ENCODE measurements at regions not wholly inside any gene's neighbourhood (a gene's known extent, or its start where the extent isn't known, plus 50 kb on each side); places are given as distances from the start of the nearest gene placed in this dataset.

DNA sequence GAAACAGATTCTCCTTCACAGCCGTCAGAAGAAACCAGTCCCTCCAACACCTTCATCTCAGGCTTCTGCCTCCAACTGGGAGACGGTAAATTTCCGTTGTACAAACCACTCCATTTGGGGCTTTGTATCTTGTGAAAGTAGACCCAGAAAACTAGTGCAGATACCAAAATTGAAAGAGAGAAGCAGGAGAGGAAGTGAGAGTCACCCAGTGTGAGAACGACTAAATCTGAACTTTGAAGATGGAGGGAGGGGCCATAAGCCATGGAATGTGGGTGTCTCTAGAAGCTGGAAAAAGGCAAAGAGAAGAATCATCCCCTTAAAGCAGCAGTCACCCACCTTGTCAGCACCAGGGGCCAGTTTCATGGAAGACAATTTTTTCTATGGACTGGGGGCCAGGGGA is 88.3 kb upstream of the LRATD1 start:
- Histone ChIP-seq H3K9me3 (ENCODE audit: control insufficient read depth, insufficient read depth, low read length) (no peaks in the 10 kb centered on the region), H3K4me1 (ENCODE audit: control insufficient read depth, insufficient read depth, low read length) (no peaks in the 10 kb centered on the region), H3K4me3 (ENCODE audit: low read length) (no peak overlapping the region), H3K27me3 (ENCODE audit: control insufficient read depth, insufficient read depth, low read length) (no peaks in the 10 kb centered on the region), H3K27ac (ENCODE audit: low read length) (no peak overlapping the region), H3K36me3 (ENCODE audit: control insufficient read depth, insufficient read depth, low read length) (no peaks in the 10 kb centered on the region)
- Mint-ChIP-seq H3K27ac (no peak overlapping the region), H3K9me3 (peaks cover 11 to 17% of the 10 kb centered on the region in 2 donors), H3K36me3 (no peaks in the 10 kb centered on the region), H3K4me3 (no peak overlapping the region), H3K4me1 (no peaks in the 10 kb centered on the region), H3K27me3 (ENCODE audit: low read depth in 2 of 2) (no peaks in the 10 kb centered on the region)
- 60% methylated on average over 3 of the region's 4 CpGs for WGBS (ENCODE audit: insufficient coverage)
- TF ChIP-seq, protein P1, sequence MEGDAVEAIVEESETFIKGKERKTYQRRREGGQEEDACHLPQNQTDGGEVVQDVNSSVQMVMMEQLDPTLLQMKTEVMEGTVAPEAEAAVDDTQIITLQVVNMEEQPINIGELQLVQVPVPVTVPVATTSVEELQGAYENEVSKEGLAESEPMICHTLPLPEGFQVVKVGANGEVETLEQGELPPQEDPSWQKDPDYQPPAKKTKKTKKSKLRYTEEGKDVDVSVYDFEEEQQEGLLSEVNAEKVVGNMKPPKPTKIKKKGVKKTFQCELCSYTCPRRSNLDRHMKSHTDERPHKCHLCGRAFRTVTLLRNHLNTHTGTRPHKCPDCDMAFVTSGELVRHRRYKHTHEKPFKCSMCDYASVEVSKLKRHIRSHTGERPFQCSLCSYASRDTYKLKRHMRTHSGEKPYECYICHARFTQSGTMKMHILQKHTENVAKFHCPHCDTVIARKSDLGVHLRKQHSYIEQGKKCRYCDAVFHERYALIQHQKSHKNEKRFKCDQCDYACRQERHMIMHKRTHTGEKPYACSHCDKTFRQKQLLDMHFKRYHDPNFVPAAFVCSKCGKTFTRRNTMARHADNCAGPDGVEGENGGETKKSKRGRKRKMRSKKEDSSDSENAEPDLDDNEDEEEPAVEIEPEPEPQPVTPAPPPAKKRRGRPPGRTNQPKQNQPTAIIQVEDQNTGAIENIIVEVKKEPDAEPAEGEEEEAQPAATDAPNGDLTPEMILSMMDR (IDR thresholded peaks at IDR 0.05), result no peak
- no peak for DNase-seq
- intact Hi-C loops (cut with micrococcal nuclease), result no loop called here
- ATAC-seq, result no peak

DNA sequence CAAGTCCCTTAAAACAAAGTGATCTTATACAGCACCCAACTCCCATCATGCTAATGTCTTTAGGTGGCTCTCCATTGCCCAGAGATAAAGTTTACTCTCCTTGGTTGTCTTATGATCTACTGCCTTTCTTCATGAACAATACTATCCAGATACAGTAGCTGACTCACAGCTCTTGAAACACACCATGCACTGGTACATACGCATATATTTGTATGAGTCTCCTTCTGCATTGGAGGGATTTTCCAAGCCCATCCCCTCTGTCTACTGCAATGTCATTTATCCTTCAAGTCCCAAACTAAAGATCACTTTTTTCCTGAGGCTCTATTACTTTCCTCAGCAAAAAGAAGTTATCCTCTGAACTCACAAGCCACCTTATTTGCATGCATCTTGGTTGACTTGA is 84.7 kb upstream of the LRATD1 start:
- H3K27ac ChIP-seq (ENCODE audit: low read length), result no peak overlapping the region
- no peak for DNase-seq
- H3K4me3 ChIP-seq (ENCODE audit: low read length), result no peak overlapping the region
- Mint-ChIP-seq H3K27ac (no peak overlapping the region), H3K27me3 (ENCODE audit: low read depth in 2 of 2) (no peaks in the 10 kb centered on the region), H3K9me3 (peaks cover 6 to 10% of the 10 kb centered on the region in 2 donors), H3K4me1 (no peaks in the 10 kb centered on the region), H3K36me3 (no peaks in the 10 kb centered on the region), H3K4me3 (no peak overlapping the region)
- 100% methylated on average over 1 of the region's 1 CpG for WGBS (ENCODE audit: insufficient coverage)
- H3K27me3 ChIP-seq (ENCODE audit: control insufficient read depth, insufficient read depth, low read length), result no peaks in the 10 kb centered on the region
- H3K36me3 ChIP-seq (ENCODE audit: control insufficient read depth, insufficient read depth, low read length), result no peaks in the 10 kb centered on the region
- ATAC-seq, result no peak
- TF ChIP-seq, protein P1 (IDR thresholded peaks at IDR 0.05), result no peak
- H3K9me3 ChIP-seq (ENCODE audit: control insufficient read depth, insufficient read depth, low read length), result no peaks in the 10 kb centered on the region
- intact Hi-C loops (cut with micrococcal nuclease), result no loop called here
- no peaks in the 10 kb centered on the region for H3K4me1 ChIP-seq (ENCODE audit: control insufficient read depth, insufficient read depth, low read length)

DNA sequence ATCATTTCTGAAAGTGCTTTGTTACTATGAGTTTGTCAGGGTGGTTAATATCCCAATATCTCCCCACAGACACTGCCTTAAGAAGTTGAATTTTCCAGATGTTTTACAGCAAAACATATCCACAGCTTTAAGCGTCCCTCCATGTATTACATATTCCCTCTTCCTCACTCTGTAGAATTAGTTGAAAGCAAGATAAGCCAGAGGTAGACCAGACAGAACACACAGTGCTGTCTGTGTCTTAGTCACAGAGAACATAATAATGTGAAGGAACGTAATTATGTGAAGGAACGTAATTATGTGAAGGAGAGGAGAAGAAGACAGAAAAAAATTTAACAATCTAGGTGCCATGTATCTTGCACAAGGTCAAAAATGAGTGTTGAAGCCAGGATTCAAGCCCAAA is 81.9 kb upstream of the LRATD1 start:
- Histone ChIP-seq H3K27ac (ENCODE audit: low read length) (no peak overlapping the region), H3K4me1 (ENCODE audit: control insufficient read depth, insufficient read depth, low read length) (no peaks in the 10 kb centered on the region), H3K9me3 (ENCODE audit: control insufficient read depth, insufficient read depth, low read length) (no peaks in the 10 kb centered on the region), H3K4me3 (ENCODE audit: low read length) (no peak overlapping the region), H3K36me3 (ENCODE audit: control insufficient read depth, insufficient read depth, low read length) (no peaks in the 10 kb centered on the region), H3K27me3 (ENCODE audit: control insufficient read depth, insufficient read depth, low read length) (no peaks in the 10 kb centered on the region)
- H3K4me1 Mint-ChIP-seq, result no peaks in the 10 kb centered on the region
- TF ChIP-seq, protein P1 (IDR thresholded peaks at IDR 0.05), result no peak
- H3K36me3 Mint-ChIP-seq, result no peaks in the 10 kb centered on the region
- H3K4me3 Mint-ChIP-seq, result no peak overlapping the region
- peaks cover 4 to 8% of the 10 kb centered on the region in 2 donors for H3K9me3 Mint-ChIP-seq
- H3K27me3 Mint-ChIP-seq (ENCODE audit: low read depth in 2 of 2), result no peaks in the 10 kb centered on the region
- ATAC-seq (no peak), DNase-seq (no peak)
- intact Hi-C loops (cut with micrococcal nuclease), result no loop called here
- no peak overlapping the region for H3K27ac Mint-ChIP-seq
- WGBS (ENCODE audit: insufficient coverage), result 86% methylated on average over 3 of the region's 3 CpGs

DNA sequence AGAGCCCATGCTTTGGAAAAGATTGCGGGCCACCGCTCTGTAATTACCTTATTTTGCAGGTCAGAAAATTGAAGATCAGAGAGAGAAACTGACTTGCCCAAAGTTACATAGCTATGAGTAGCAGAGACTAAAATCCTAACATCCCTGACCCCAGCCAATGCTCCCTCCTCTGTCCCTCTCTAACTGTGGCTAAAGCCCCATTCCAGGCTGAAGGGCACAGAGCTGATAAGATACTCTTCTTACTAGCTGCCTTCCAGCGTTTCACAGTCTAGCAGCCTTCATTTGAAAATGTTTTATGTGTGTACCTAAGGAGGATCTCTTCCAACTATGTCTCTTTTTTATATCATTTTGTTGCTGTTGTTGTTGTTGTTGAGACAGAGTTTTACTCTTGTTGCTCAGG is 81.4 kb upstream of the LRATD1 start:
- Histone ChIP-seq H3K27ac (ENCODE audit: low read length) (no peak overlapping the region), H3K4me1 (ENCODE audit: control insufficient read depth, insufficient read depth, low read length) (no peaks in the 10 kb centered on the region), H3K9me3 (ENCODE audit: control insufficient read depth, insufficient read depth, low read length) (no peaks in the 10 kb centered on the region), H3K36me3 (ENCODE audit: control insufficient read depth, insufficient read depth, low read length) (no peaks in the 10 kb centered on the region), H3K27me3 (ENCODE audit: control insufficient read depth, insufficient read depth, low read length) (no peaks in the 10 kb centered on the region), H3K4me3 (ENCODE audit: low read length) (no peak overlapping the region)
- Mint-ChIP-seq H3K4me3 (no peak overlapping the region), H3K36me3 (no peaks in the 10 kb centered on the region), H3K27me3 (ENCODE audit: low read depth in 2 of 2) (no peaks in the 10 kb centered on the region), H3K9me3 (peaks cover 4 to 11% of the 10 kb centered on the region in 2 donors), H3K27ac (no peak overlapping the region), H3K4me1 (no peaks in the 10 kb centered on the region)
- no peak for ATAC-seq
- intact Hi-C loops (cut with micrococcal nuclease), result no loop called here
- no peak for DNase-seq
- TF ChIP-seq, protein P1 (IDR thresholded peaks at IDR 0.05), result no peak
- whole genome bisulfite sequencing (ENCODE audit: insufficient coverage), result 81% methylated on average over 3 of the region's 3 CpGs

All from natural killer cell (primary cell).